ENCODE measurements at regions not wholly inside any gene's neighbourhood (a gene's known extent, or its start where the extent isn't known, plus 50 kb on each side); places are given as distances from the start of the nearest gene placed in this dataset.

GRCh38 chr3:181442066-181442465, 269.7 kb upstream of the SOX2 start:
- DNase-seq (ENCODE audit: low read depth), result no peak

DNA sequence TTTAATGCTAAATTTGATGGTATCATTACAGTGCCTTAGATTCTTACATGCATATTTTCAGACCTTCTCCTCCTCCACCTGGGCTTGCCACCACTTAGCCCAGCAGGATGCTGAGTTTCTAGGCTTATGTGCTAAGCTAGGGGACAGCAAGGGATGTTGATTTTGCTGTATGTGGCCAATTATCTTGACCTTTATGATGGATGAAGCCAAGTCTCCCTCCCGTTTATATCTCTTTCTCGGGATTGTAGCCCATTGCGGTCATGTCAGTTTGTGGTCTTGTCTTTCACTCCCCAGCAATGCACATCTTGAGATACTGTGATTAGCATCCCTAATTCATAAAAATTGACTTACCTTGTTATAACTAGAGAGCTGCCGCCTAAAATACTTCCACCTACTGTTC, 278.7 kb upstream of the SOX2 start:
- DNase-seq (ENCODE audit: low read depth), result no peak

GRCh38 chr3:181431748-181432147, 280.0 kb upstream of the SOX2 start:
- no peak for DNase-seq (ENCODE audit: low read depth)

DNA sequence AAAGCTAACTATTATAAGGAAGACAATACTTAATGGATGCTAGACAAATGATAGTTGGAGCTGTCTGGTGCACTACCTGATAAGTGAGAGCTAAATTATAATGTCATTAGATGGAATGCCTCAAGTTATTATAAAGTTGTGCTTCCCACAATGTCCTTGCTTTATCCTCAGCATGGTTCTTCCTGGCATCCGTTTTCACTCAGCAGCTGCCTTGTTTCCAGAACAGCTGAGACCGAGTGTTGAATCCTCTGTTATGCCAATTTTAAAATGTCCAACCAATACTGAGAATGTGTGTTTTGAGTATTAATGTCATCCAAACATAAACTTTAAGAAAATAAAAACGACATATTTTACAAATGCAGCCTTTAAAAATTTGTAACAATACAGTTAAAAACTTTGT, 286.7 kb upstream of the SOX2 start:
- DNase-seq (ENCODE audit: low read depth), result no peak

DNA sequence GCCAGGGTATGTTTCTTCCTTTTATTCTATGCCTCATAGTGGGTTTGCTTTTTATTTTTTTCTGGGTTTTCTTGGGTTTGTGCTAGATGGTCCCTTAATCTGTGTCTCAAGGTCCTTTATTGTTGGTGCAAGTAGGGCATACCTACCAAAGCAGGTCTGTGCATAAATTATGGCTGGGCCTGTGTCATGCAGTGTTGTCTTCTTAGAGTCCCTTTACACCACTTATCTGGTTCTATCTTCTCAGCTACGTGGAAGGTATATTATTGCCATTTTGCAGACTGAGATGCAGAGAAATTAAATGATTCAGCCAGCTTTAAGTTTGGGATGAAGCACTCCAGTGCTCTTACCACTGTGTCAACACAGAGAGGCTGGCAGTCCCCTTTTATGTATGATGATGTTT, 293.5 kb upstream of the SOX2 start:
- DNase-seq (ENCODE audit: low read depth), result no peak

DNA sequence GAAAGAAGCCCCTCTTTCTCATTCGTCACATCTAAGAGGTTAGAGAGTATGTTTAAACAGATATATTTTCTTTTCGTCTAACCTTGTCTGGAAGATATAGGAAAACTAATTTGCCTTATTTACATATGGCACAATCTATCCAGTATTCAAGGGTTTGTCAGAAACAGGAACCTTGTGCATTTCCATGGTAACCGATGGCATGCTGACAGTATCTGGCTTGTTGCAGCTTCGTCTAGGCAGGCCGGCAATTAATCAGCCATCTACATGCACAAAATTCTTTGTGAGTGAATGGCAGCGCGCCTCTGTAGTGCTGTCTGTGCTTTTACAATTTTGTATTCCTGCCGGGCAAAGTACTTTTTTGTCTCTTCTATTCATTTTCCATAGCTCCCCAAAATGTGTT, 294.0 kb upstream of the SOX2 start:
- DNase-seq (ENCODE audit: low read depth), result no peak

- DNase-seq (ENCODE audit: low read depth), result no peak
Measured at GRCh38 chr3:181410870-181411269, 300.9 kb upstream of the SOX2 start.

GRCh38 chr3:181403876-181404660, 307.7 kb upstream of the SOX2 start:
- DNase-seq (ENCODE audit: low read depth), result no peak

GRCh38 chr3:181402347-181402746, 309.4 kb upstream of the SOX2 start:
- DNase-seq (ENCODE audit: low read depth), result no peak

- no peak for DNase-seq (ENCODE audit: low read depth)
Measured at GRCh38 chr3:181384970-181385369, 326.8 kb upstream of the SOX2 start.

DNA sequence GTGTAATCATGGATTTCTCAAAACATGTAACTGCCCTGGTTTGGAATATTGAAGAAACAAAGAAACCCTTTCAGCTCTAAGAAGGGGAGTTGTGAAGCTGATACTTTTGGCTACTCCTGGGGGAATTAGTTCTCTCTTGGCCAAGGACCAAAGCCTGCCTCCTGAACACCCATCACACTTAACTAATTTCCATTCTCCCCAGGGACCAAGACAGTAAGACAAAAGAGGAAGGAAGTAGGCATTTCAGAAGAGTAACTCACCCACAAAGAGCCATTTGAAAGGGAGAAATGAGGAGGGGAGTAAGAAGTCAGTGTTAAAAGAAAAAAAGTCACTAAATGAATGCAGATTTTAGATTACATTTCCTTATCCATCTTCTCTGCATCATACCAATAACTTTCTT, 328.0 kb upstream of the SOX2 start:
- DNase-seq (ENCODE audit: low read depth), result no peak

GRCh38 chr3:181383201-181383600, 328.5 kb upstream of the SOX2 start:
- no peak for DNase-seq (ENCODE audit: low read depth)

GRCh38 chr3:181382656-181383055, 329.1 kb upstream of the SOX2 start:
- no peak for DNase-seq (ENCODE audit: low read depth)

- no peak for DNase-seq (ENCODE audit: low read depth)
Measured at GRCh38 chr3:181379278-181379677, 332.4 kb upstream of the SOX2 start.

- DNase-seq (ENCODE audit: low read depth), result no peak
Measured at GRCh38 chr3:181369637-181370036, 342.1 kb upstream of the SOX2 start.

- no peak for DNase-seq (ENCODE audit: low read depth)
Measured at GRCh38 chr3:181363231-181363630, 348.5 kb upstream of the SOX2 start.

- DNase-seq (ENCODE audit: low read depth), result no peak
Measured at GRCh38 chr3:181362378-181362777, 349.3 kb upstream of the SOX2 start.

GRCh38 chr3:181358562-181358961, 353.2 kb upstream of the SOX2 start:
- no peak for DNase-seq (ENCODE audit: low read depth)

- DNase-seq (ENCODE audit: low read depth), result no peak
Measured at GRCh38 chr3:181358060-181358459, 353.7 kb upstream of the SOX2 start.

DNA sequence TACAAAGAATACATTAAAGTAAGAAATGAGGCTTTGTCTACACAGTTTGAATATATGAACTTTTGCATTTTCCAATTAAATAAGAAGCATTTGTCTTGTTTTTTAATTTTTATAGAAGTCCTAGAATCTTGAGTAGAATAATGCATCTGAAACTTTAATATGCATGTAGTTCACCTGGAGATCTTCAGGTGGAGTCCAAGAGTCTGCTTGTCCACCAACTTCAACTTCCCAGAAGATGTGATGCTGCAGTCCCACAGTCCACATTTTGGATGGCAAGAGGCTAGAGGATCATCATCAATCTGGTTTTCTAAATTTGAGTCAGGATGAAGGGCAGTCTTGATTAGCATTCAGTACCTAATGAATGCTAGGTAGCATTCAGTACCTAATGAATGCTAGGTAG, 357.6 kb upstream of the SOX2 start:
- no peak for DNase-seq (ENCODE audit: low read depth)

GRCh38 chr3:181344331-181344730, 354.8 kb upstream of the DNAJC19 start:
- DNase-seq (ENCODE audit: low read depth), result no peak

DNA sequence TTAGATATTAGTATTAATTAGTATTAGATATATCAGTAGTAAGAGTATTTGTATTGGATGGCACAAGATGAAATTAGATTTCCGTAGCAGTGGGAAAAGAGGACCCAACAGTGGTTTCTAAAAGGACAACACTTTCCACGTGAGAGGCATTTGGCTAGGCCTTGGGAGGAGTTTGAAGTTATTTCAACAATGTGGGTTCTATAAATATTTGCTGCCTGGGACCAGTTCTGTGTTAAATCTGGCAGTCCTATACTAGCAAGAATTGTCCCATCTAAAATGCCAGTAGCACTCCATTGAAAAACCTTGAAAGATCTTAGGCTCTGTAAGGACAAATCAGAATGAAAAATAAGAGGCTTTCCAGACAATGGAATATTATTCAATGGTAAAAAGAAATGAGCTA, 347.1 kb upstream of the DNAJC19 start:
- no peak for DNase-seq (ENCODE audit: low read depth)

GRCh38 chr3:181333394-181333793, 343.9 kb upstream of the DNAJC19 start:
- no peak for DNase-seq (ENCODE audit: low read depth)

DNA sequence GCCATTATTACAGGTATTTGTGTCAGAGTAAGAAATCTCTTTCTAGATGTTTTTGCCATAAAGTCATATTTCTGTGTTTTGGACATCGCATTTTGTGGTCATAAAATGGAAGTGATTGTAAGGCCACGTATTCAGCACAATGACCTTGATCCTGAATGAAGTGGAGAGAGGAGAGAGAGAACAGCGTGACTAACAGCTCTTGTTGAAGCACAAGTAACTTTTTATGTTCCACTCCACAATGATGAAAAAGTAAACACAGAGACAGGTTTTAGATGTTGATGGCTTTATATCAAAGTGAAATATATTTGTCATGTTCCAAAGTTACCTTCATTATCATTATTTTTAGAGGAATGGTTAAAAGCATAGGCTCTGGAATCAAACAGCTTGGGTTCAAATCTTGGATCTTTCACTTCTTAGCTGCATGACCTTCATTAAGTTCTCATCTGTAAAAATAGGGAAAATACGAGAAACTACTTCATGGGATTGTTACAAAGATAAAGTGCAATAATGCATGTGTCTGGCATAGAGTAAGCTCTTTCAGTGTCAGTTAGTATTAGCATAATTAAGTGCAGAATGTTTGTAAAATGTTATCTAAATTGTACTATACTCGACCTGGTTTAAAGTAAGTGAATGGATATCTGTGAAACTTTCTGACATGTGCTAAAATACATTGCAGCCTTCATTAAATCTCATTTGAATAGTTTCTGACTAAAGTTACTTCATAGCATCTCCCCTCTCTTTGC, 341.5 kb upstream of the DNAJC19 start:
- no peak for DNase-seq (ENCODE audit: low read depth)

All from HS-5 (cell line).